ENCODE measurements at regions not wholly inside any gene's neighbourhood (a gene's known extent, or its start where the extent isn't known, plus 50 kb on each side); places are given as distances from the start of the nearest gene placed in this dataset.

DNA sequence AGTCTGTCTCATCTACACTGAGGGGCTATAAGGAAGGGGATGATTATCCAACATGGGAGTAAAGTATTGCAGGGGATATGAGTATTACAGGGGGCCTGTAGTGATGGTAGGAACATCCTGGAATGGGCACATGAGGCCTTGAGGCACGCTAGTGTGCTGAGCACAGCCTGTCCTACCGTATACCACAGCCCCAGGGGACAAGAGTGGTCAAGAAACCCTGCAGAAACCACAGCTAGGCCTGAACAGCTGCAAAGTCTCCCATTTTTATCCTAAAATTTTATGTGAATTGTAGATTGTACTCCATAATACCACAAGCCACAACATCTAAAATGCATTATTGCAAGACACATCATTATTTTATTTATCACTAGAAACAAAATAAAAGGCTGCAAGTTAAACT lies 136.3 kb upstream of the ASTN2 start:
- POLR2A ChIA-PET, result no interaction called here
- Histone ChIP-seq H3K27ac (ENCODE audit: low read depth in 2 of 2, low read length in 1 of 2) (no peak overlapping the region), H3K79me2 (ENCODE audit: insufficient read depth) (no peaks in the 10 kb centered on the region), H3K9me3 (no peaks in the 10 kb centered on the region), H3K9ac (no peak overlapping the region), H3K9me2 (no peaks in the 10 kb centered on the region), H3K36me3 (replicated peaks in 1 of 2; ENCODE audit: control insufficient read depth in 1 of 2, insufficient read depth in 2 of 2, low read length in 1 of 2) (no peaks in the 10 kb centered on the region), H2AFZ (ENCODE audit: low read depth) (no peak overlapping the region), H3F3A (replicated peaks; ENCODE audit: insufficient read depth) (no peaks in the 10 kb centered on the region), H3K27me3 (ENCODE audit: insufficient read depth) (no peaks in the 10 kb centered on the region), H3K4me1 (ENCODE audit: control insufficient read depth in 1 of 2, insufficient read depth in 2 of 2, low read depth in 1 of 2, low read length in 1 of 2) (no peaks in the 10 kb centered on the region; a peak in 1 of 4 replicates), H3K4me2 (no peak overlapping the region), H3K4me3 (ENCODE audit: low read depth in 2 of 2, low read length in 1 of 2) (no peak overlapping the region), H4K20me1 (ENCODE audit: insufficient read depth) (no peaks in the 10 kb centered on the region)
- TF ChIP-seq RFX5 (IDR thresholded peaks at IDR 0.05; ENCODE audit: low read length) (no peak), TAF1 (IDR thresholded peaks at IDR 0.05; ENCODE audit: borderline replicate concordance, low read depth, low read length) (no peak), EP300 (IDR thresholded peaks at IDR 0.05; ENCODE audit: borderline replicate concordance in 1 of 2, low read depth in 1 of 2, low read length in 1 of 2) (no peak), RCOR1 (IDR thresholded peaks at IDR 0.05; ENCODE audit: low read length) (no peak), RAD21 (IDR thresholded peaks at IDR 0.05; ENCODE audit: low read length) (no peak), MEF2A (IDR thresholded peaks at IDR 0.05; ENCODE audit: borderline replicate concordance, low read depth) (no peak), SIN3A (IDR thresholded peaks at IDR 0.05; ENCODE audit: borderline replicate concordance, low read depth, low read length) (no peak), RXRA (IDR thresholded peaks at IDR 0.05; ENCODE audit: borderline replicate concordance, low read depth) (no peak), FOSL2 (IDR thresholded peaks at IDR 0.05; ENCODE audit: borderline replicate concordance, low read depth) (no peak), POLR2AphosphoS5 (IDR thresholded peaks at IDR 0.05; ENCODE audit: low read depth, low read length) (no peak), GATA2 (CRISPR knock-in tag; IDR thresholded peaks at IDR 0.05) (no peak), TCF12 (IDR thresholded peaks at IDR 0.05) (no peak), YY1 (IDR thresholded peaks at IDR 0.05; ENCODE audit: low read depth) (no peak)
- TF ChIP-seq, protein P1, sequence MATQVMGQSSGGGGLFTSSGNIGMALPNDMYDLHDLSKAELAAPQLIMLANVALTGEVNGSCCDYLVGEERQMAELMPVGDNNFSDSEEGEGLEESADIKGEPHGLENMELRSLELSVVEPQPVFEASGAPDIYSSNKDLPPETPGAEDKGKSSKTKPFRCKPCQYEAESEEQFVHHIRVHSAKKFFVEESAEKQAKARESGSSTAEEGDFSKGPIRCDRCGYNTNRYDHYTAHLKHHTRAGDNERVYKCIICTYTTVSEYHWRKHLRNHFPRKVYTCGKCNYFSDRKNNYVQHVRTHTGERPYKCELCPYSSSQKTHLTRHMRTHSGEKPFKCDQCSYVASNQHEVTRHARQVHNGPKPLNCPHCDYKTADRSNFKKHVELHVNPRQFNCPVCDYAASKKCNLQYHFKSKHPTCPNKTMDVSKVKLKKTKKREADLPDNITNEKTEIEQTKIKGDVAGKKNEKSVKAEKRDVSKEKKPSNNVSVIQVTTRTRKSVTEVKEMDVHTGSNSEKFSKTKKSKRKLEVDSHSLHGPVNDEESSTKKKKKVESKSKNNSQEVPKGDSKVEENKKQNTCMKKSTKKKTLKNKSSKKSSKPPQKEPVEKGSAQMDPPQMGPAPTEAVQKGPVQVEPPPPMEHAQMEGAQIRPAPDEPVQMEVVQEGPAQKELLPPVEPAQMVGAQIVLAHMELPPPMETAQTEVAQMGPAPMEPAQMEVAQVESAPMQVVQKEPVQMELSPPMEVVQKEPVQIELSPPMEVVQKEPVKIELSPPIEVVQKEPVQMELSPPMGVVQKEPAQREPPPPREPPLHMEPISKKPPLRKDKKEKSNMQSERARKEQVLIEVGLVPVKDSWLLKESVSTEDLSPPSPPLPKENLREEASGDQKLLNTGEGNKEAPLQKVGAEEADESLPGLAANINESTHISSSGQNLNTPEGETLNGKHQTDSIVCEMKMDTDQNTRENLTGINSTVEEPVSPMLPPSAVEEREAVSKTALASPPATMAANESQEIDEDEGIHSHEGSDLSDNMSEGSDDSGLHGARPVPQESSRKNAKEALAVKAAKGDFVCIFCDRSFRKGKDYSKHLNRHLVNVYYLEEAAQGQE (IDR thresholded peaks at IDR 0.05; ENCODE audit: low read depth, low read length), result no peak
- TF ChIP-seq, protein P2, sequence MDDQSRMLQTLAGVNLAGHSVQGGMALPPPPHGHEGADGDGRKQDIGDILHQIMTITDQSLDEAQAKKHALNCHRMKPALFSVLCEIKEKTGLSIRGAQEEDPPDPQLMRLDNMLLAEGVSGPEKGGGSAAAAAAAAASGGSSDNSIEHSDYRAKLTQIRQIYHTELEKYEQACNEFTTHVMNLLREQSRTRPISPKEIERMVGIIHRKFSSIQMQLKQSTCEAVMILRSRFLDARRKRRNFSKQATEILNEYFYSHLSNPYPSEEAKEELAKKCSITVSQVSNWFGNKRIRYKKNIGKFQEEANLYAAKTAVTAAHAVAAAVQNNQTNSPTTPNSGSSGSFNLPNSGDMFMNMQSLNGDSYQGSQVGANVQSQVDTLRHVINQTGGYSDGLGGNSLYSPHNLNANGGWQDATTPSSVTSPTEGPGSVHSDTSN (IDR thresholded peaks at IDR 0.05), result no peak
- TF ChIP-seq, protein P3, sequence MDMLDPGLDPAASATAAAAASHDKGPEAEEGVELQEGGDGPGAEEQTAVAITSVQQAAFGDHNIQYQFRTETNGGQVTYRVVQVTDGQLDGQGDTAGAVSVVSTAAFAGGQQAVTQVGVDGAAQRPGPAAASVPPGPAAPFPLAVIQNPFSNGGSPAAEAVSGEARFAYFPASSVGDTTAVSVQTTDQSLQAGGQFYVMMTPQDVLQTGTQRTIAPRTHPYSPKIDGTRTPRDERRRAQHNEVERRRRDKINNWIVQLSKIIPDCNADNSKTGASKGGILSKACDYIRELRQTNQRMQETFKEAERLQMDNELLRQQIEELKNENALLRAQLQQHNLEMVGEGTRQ (IDR thresholded peaks at IDR 0.05; ENCODE audit: borderline replicate concordance, low read depth, low read length), result no peak
- TF ChIP-seq, protein P4, sequence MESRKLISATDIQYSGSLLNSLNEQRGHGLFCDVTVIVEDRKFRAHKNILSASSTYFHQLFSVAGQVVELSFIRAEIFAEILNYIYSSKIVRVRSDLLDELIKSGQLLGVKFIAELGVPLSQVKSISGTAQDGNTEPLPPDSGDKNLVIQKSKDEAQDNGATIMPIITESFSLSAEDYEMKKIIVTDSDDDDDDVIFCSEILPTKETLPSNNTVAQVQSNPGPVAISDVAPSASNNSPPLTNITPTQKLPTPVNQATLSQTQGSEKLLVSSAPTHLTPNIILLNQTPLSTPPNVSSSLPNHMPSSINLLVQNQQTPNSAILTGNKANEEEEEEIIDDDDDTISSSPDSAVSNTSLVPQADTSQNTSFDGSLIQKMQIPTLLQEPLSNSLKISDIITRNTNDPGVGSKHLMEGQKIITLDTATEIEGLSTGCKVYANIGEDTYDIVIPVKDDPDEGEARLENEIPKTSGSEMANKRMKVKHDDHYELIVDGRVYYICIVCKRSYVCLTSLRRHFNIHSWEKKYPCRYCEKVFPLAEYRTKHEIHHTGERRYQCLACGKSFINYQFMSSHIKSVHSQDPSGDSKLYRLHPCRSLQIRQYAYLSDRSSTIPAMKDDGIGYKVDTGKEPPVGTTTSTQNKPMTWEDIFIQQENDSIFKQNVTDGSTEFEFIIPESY (IDR thresholded peaks at IDR 0.05; ENCODE audit: borderline replicate concordance, low read depth), result no peak
- TF ChIP-seq, protein P5, sequence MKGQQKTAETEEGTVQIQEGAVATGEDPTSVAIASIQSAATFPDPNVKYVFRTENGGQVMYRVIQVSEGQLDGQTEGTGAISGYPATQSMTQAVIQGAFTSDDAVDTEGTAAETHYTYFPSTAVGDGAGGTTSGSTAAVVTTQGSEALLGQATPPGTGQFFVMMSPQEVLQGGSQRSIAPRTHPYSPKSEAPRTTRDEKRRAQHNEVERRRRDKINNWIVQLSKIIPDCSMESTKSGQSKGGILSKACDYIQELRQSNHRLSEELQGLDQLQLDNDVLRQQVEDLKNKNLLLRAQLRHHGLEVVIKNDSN (IDR thresholded peaks at IDR 0.05; ENCODE audit: borderline replicate concordance, low read depth), result no peak
- TF ChIP-seq, protein P6, sequence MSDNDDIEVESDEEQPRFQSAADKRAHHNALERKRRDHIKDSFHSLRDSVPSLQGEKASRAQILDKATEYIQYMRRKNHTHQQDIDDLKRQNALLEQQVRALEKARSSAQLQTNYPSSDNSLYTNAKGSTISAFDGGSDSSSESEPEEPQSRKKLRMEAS (IDR thresholded peaks at IDR 0.05; ENCODE audit: low read depth), result no peak
- CTCF ChIA-PET, result interaction anchor here (0.7 kb wide), 1 partner anchor 48 kb away, joined by 4 read pairs; no protein-coding TSS in a partner anchor
- no peak for DNase-seq
- whole genome bisulfite sequencing (ENCODE audit: low lambda C conversion rate), result 19% methylated on average over 2 of the region's 2 CpGs
